ENCODE measurements at regions not wholly inside any gene's neighbourhood (a gene's known extent, or its start where the extent isn't known, plus 50 kb on each side); places are given as distances from the start of the nearest gene placed in this dataset.

- no peak overlapping the region for H3K9ac ChIP-seq (ENCODE audit: insufficient read length, low read depth)
- peaks cover 2% of the 10 kb centered on the region for H3K4me1 ChIP-seq (ENCODE audit: insufficient read depth, insufficient read length)
- H3K4me3 ChIP-seq (ENCODE audit: insufficient read length, low read depth) = no peak overlapping the region
- H3K9me3 ChIP-seq (ENCODE audit: insufficient read depth, low read length) = no peaks in the 10 kb centered on the region
- no peak for DNase-seq (ENCODE audit: low read depth, low spot score)
- TF ChIP-seq YY1 (IDR thresholded peaks at IDR 0.05; ENCODE audit: insufficient read depth, insufficient read length) = no peak
- no peak for TF ChIP-seq SUZ12 (IDR thresholded peaks at IDR 0.05; ENCODE audit: extremely low read depth, insufficient read depth, insufficient read length)
- no peak for TF ChIP-seq ZNF274 (IDR thresholded peaks at IDR 0.05; ENCODE audit: low read depth, low read length)
- H3K36me3 ChIP-seq (ENCODE audit: insufficient read depth, insufficient read length, low read length) = no peaks in the 10 kb centered on the region
- H3K27me3 ChIP-seq (ENCODE audit: insufficient read depth, insufficient read length) = no peaks in the 10 kb centered on the region
These were observed 434.4 kb upstream of the TSHZ3 start for GRCh38 chr19:31783592-31783991.

DNA sequence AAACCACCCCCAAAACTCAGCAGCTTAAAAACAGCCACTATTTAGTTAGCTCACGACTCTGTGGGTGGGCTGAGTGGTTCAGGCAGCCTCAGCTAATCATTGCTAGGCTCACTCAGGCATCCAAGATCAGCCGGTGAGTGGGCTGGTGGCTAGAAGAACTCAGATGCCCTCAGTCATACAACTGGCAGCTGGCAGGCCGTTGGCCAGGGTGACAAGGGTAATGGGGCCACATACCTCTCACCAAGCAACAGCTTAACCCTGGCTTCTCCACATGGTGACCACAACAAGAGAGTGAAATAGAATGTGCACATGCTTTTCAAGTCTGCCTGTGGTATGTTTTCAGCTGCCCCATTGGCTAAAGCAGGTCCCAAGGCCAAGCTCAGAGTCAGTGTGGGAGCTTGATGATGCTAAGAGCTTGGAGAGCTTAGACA lies 435.4 kb upstream of the TSHZ3 start:
- TF ChIP-seq ZNF274 (IDR thresholded peaks at IDR 0.05; ENCODE audit: low read depth, low read length) (no peak), SUZ12 (IDR thresholded peaks at IDR 0.05; ENCODE audit: extremely low read depth, insufficient read depth, insufficient read length) (no peak), YY1 (IDR thresholded peaks at IDR 0.05; ENCODE audit: insufficient read depth, insufficient read length) (no peak)
- no peaks in the 10 kb centered on the region for H3K9me3 ChIP-seq (ENCODE audit: insufficient read depth, low read length)
- no peak for DNase-seq (ENCODE audit: low read depth, low spot score)
- peaks cover 2% of the 10 kb centered on the region for H3K4me1 ChIP-seq (ENCODE audit: insufficient read depth, insufficient read length)
- H3K36me3 ChIP-seq (ENCODE audit: insufficient read depth, insufficient read length, low read length) = no peaks in the 10 kb centered on the region
- no peaks in the 10 kb centered on the region for H3K27me3 ChIP-seq (ENCODE audit: insufficient read depth, insufficient read length)
- H3K9ac ChIP-seq (ENCODE audit: insufficient read length, low read depth) = no peak overlapping the region
- H3K4me3 ChIP-seq (ENCODE audit: insufficient read length, low read depth) = no peak overlapping the region

- H3K27me3 ChIP-seq (ENCODE audit: insufficient read depth, insufficient read length) = no peaks in the 10 kb centered on the region
- TF ChIP-seq SUZ12 (IDR thresholded peaks at IDR 0.05; ENCODE audit: extremely low read depth, insufficient read depth, insufficient read length) (no peak), YY1 (IDR thresholded peaks at IDR 0.05; ENCODE audit: insufficient read depth, insufficient read length) (no peak), ZNF274 (IDR thresholded peaks at IDR 0.05; ENCODE audit: low read depth, low read length) (no peak)
These were observed 452.4 kb upstream of the TSHZ3 start for GRCh38 chr19:31801611-31802010.

GRCh38 chr19:31803835-31804446 lies 454.7 kb upstream of the TSHZ3 start:
- H3K4me3 ChIP-seq (ENCODE audit: insufficient read length, low read depth) = no peak overlapping the region
- no peaks in the 10 kb centered on the region for H3K36me3 ChIP-seq (ENCODE audit: insufficient read depth, insufficient read length, low read length)
- H3K9ac ChIP-seq (ENCODE audit: insufficient read length, low read depth) = no peak overlapping the region
- H3K4me1 ChIP-seq (ENCODE audit: insufficient read depth, insufficient read length) = no peaks in the 10 kb centered on the region
- TF ChIP-seq ZNF274 (IDR thresholded peaks at IDR 0.05; ENCODE audit: low read depth, low read length) (no peak), SUZ12 (IDR thresholded peaks at IDR 0.05; ENCODE audit: extremely low read depth, insufficient read depth, insufficient read length) (no peak), YY1 (IDR thresholded peaks at IDR 0.05; ENCODE audit: insufficient read depth, insufficient read length) (no peak)
- no peak for DNase-seq (ENCODE audit: low read depth, low spot score)
- H3K27me3 ChIP-seq (ENCODE audit: insufficient read depth, insufficient read length) = no peaks in the 10 kb centered on the region
- H3K9me3 ChIP-seq (ENCODE audit: insufficient read depth, low read length) = no peaks in the 10 kb centered on the region

More at GRCh38 chr19:31801611-31802010, 452.4 kb upstream of the TSHZ3 start:
- Histone ChIP-seq H3K9me3 (ENCODE audit: insufficient read depth, low read length) (no peaks in the 10 kb centered on the region), H3K36me3 (ENCODE audit: insufficient read depth, insufficient read length, low read length) (no peaks in the 10 kb centered on the region), H3K9ac (ENCODE audit: insufficient read length, low read depth) (no peak overlapping the region), H3K4me3 (ENCODE audit: insufficient read length, low read depth) (no peak overlapping the region), H3K4me1 (ENCODE audit: insufficient read depth, insufficient read length) (no peaks in the 10 kb centered on the region)
- no peak for DNase-seq (ENCODE audit: low read depth, low spot score)

- Histone ChIP-seq H3K27me3 (ENCODE audit: insufficient read depth, insufficient read length) (no peaks in the 10 kb centered on the region), H3K9ac (ENCODE audit: insufficient read length, low read depth) (no peak overlapping the region), H3K9me3 (ENCODE audit: insufficient read depth, low read length) (no peaks in the 10 kb centered on the region), H3K4me3 (ENCODE audit: insufficient read length, low read depth) (no peak overlapping the region), H3K36me3 (ENCODE audit: insufficient read depth, insufficient read length, low read length) (no peaks in the 10 kb centered on the region), H3K4me1 (ENCODE audit: insufficient read depth, insufficient read length) (no peaks in the 10 kb centered on the region)
- no peak for TF ChIP-seq ZNF274 (IDR thresholded peaks at IDR 0.05; ENCODE audit: low read depth, low read length)
- no peak for TF ChIP-seq SUZ12 (IDR thresholded peaks at IDR 0.05; ENCODE audit: extremely low read depth, insufficient read depth, insufficient read length)
- no peak for TF ChIP-seq YY1 (IDR thresholded peaks at IDR 0.05; ENCODE audit: insufficient read depth, insufficient read length)
- DNase-seq (ENCODE audit: low read depth, low spot score) = no peak
These were observed 455.4 kb upstream of the TSHZ3 start for GRCh38 chr19:31804668-31805067.

- no peaks in the 10 kb centered on the region for H3K9me3 ChIP-seq (ENCODE audit: insufficient read depth, low read length)
- no peaks in the 10 kb centered on the region for H3K27me3 ChIP-seq (ENCODE audit: insufficient read depth, insufficient read length)
- no peak overlapping the region for H3K9ac ChIP-seq (ENCODE audit: insufficient read length, low read depth)
- H3K4me3 ChIP-seq (ENCODE audit: insufficient read length, low read depth) = no peak overlapping the region
- H3K4me1 ChIP-seq (ENCODE audit: insufficient read depth, insufficient read length) = no peaks in the 10 kb centered on the region
- TF ChIP-seq YY1 (IDR thresholded peaks at IDR 0.05; ENCODE audit: insufficient read depth, insufficient read length) = no peak
- no peak for TF ChIP-seq ZNF274 (IDR thresholded peaks at IDR 0.05; ENCODE audit: low read depth, low read length)
- TF ChIP-seq SUZ12 (IDR thresholded peaks at IDR 0.05; ENCODE audit: extremely low read depth, insufficient read depth, insufficient read length) = no peak
- no peaks in the 10 kb centered on the region for H3K36me3 ChIP-seq (ENCODE audit: insufficient read depth, insufficient read length, low read length)
- DNase-seq (ENCODE audit: low read depth, low spot score) = no peak
These were observed 461.4 kb upstream of the TSHZ3 start for GRCh38 chr19:31810536-31811109.

- no peaks in the 10 kb centered on the region for H3K27me3 ChIP-seq (ENCODE audit: insufficient read depth, insufficient read length)
- no peak for DNase-seq (ENCODE audit: low read depth, low spot score)
- no peaks in the 10 kb centered on the region for H3K9me3 ChIP-seq (ENCODE audit: insufficient read depth, low read length)
- peaks cover 6% of the 10 kb centered on the region for H3K4me1 ChIP-seq (ENCODE audit: insufficient read depth, insufficient read length)
- TF ChIP-seq SUZ12 (IDR thresholded peaks at IDR 0.05; ENCODE audit: extremely low read depth, insufficient read depth, insufficient read length) (no peak), ZNF274 (IDR thresholded peaks at IDR 0.05; ENCODE audit: low read depth, low read length) (no peak), YY1 (IDR thresholded peaks at IDR 0.05; ENCODE audit: insufficient read depth, insufficient read length) (no peak)
- H3K9ac ChIP-seq (ENCODE audit: insufficient read length, low read depth) = no peak overlapping the region
- H3K36me3 ChIP-seq (ENCODE audit: insufficient read depth, insufficient read length, low read length) = no peaks in the 10 kb centered on the region
- no peak overlapping the region for H3K4me3 ChIP-seq (ENCODE audit: insufficient read length, low read depth)
These were observed 468.9 kb upstream of the TSHZ3 start for GRCh38 chr19:31817971-31818797.
